ENCODE measurements at regions not wholly inside any gene's neighbourhood (a gene's known extent, or its start where the extent isn't known, plus 50 kb on each side); places are given as distances from the start of the nearest gene placed in this dataset.

- Histone ChIP-seq H3K36me3 (ENCODE audit: control insufficient read depth, insufficient read depth, low read length) (no peaks in the 10 kb centered on the region), H3K27me3 (ENCODE audit: control insufficient read depth, insufficient read depth, low read length) (no peaks in the 10 kb centered on the region), H3K4me3 (ENCODE audit: low read depth, low read length) (no peak overlapping the region)
- no peak for DNase-seq (ENCODE audit: low read depth)
- no peak for TF ChIP-seq CTCF (IDR thresholded peaks at IDR 0.05; ENCODE audit: insufficient read depth, low read length, poor library complexity, severe bottlenecking)
Observed at GRCh38 chr15:62706317-62706716, 336.2 kb upstream of the TPM1 start.

- Histone ChIP-seq H3K36me3 (ENCODE audit: control insufficient read depth, insufficient read depth, low read length) (no peaks in the 10 kb centered on the region), H3K4me3 (ENCODE audit: low read depth, low read length) (no peak overlapping the region), H3K27me3 (ENCODE audit: control insufficient read depth, insufficient read depth, low read length) (no peaks in the 10 kb centered on the region)
- no peak for DNase-seq (ENCODE audit: low read depth)
- TF ChIP-seq CTCF (IDR thresholded peaks at IDR 0.05; ENCODE audit: insufficient read depth, low read length, poor library complexity, severe bottlenecking): no peak
Observed at GRCh38 chr15:62708470-62708869, 334.1 kb upstream of the TPM1 start.

- H3K4me3 ChIP-seq (ENCODE audit: low read depth, low read length): no peak overlapping the region
- no peak for DNase-seq (ENCODE audit: low read depth)
- H3K36me3 ChIP-seq (ENCODE audit: control insufficient read depth, insufficient read depth, low read length): no peaks in the 10 kb centered on the region
- TF ChIP-seq CTCF (IDR thresholded peaks at IDR 0.05; ENCODE audit: insufficient read depth, low read length, poor library complexity, severe bottlenecking): no peak
- H3K27me3 ChIP-seq (ENCODE audit: control insufficient read depth, insufficient read depth, low read length): no peaks in the 10 kb centered on the region
Observed at GRCh38 chr15:62709261-62709660, 333.3 kb upstream of the TPM1 start.

GRCh38 chr15:62711691-62712454 is 330.7 kb upstream of the TPM1 start:
- H3K27me3 ChIP-seq (ENCODE audit: control insufficient read depth, insufficient read depth, low read length): no peaks in the 10 kb centered on the region
- H3K4me3 ChIP-seq (ENCODE audit: low read depth, low read length): no peak overlapping the region
- TF ChIP-seq CTCF (IDR thresholded peaks at IDR 0.05; ENCODE audit: insufficient read depth, low read length, poor library complexity, severe bottlenecking): no peak
- DNase-seq (ENCODE audit: low read depth): no peak
- no peaks in the 10 kb centered on the region for H3K36me3 ChIP-seq (ENCODE audit: control insufficient read depth, insufficient read depth, low read length)

GRCh38 chr15:62712455-62712839 is 330.1 kb upstream of the TPM1 start:
- Histone ChIP-seq H3K4me3 (ENCODE audit: low read depth, low read length) (no peak overlapping the region), H3K36me3 (ENCODE audit: control insufficient read depth, insufficient read depth, low read length) (no peaks in the 10 kb centered on the region), H3K27me3 (ENCODE audit: control insufficient read depth, insufficient read depth, low read length) (no peaks in the 10 kb centered on the region)
- TF ChIP-seq CTCF (IDR thresholded peaks at IDR 0.05; ENCODE audit: insufficient read depth, low read length, poor library complexity, severe bottlenecking): no peak
- no peak for DNase-seq (ENCODE audit: low read depth)

GRCh38 chr15:62715946-62716345 is 326.6 kb upstream of the TPM1 start:
- Histone ChIP-seq H3K4me3 (ENCODE audit: low read depth, low read length) (no peak overlapping the region), H3K36me3 (ENCODE audit: control insufficient read depth, insufficient read depth, low read length) (no peaks in the 10 kb centered on the region), H3K27me3 (ENCODE audit: control insufficient read depth, insufficient read depth, low read length) (no peaks in the 10 kb centered on the region)
- TF ChIP-seq CTCF (IDR thresholded peaks at IDR 0.05; ENCODE audit: insufficient read depth, low read length, poor library complexity, severe bottlenecking): no peak
- no peak for DNase-seq (ENCODE audit: low read depth)

Measured in kidney epithelial cell (primary cell).